ENCODE measurements at regions not wholly inside any gene's neighbourhood (a gene's known extent, or its start where the extent isn't known, plus 50 kb on each side); places are given as distances from the start of the nearest gene placed in this dataset.

- no peak for DNase-seq (ENCODE audit: low read depth)
These were observed 327.0 kb upstream of the PLET1 start for GRCh38 chr11:112587664-112588063.

- DNase-seq (ENCODE audit: low read depth): peak; percentile 74
These were observed 327.6 kb upstream of the PLET1 start for GRCh38 chr11:112588252-112588694.

- no peak for DNase-seq (ENCODE audit: low read depth)
These were observed 328.5 kb upstream of the PLET1 start for GRCh38 chr11:112589155-112589554.

GRCh38 chr11:112590764-112591163 is 330.1 kb upstream of the PLET1 start:
- DNase-seq (ENCODE audit: low read depth): no peak

- no peak for DNase-seq (ENCODE audit: low read depth)
These were observed 332.8 kb upstream of the PLET1 start for GRCh38 chr11:112593440-112593839.

DNA sequence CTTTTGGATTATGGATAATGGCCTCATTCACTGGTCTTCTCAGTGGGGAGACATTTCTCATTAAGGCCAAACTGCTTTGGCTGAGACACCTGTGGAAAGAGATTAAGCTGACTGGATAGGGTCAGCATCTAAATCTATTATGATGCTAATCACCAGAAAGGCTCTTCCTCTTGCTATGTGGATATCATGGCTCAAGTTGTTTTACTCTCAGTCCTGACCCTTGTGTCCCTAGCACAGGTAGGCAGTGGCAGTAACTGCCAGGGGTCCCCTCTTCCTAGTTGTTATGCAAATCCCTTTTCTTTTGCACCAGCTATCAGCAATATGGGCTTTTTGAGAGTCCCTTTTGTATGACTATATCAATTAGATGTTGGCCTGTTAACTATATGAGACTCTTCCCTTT is 335.7 kb upstream of the PLET1 start:
- no peak for DNase-seq (ENCODE audit: low read depth)

DNA sequence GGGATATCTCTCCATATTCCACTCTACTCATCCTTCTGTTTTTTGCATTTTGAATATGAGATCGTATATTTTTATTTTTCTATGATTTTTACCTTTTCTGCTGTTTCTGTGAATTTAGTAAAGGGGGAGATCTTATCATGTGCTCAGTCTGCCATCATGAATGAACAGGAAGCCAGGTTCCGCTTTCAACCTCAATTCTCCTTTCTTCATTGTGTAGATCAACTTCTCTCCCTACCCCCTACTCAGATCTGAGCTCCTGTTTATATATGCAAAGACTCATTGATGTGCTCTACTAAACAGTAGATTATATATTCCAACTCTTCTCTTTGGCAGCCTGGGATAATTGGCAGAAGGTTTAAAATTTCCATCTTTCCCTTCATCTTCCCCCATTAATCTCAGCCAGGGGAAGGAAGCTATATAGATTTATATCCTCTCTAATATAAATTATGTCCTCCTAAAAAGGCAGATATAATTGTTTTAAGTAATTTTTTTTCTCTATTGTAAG is 336.7 kb upstream of the PLET1 start:
- DNase-seq (ENCODE audit: low read depth): no peak

- no peak for DNase-seq (ENCODE audit: low read depth)
These were observed 338.6 kb upstream of the PLET1 start for GRCh38 chr11:112599265-112599664.

DNA sequence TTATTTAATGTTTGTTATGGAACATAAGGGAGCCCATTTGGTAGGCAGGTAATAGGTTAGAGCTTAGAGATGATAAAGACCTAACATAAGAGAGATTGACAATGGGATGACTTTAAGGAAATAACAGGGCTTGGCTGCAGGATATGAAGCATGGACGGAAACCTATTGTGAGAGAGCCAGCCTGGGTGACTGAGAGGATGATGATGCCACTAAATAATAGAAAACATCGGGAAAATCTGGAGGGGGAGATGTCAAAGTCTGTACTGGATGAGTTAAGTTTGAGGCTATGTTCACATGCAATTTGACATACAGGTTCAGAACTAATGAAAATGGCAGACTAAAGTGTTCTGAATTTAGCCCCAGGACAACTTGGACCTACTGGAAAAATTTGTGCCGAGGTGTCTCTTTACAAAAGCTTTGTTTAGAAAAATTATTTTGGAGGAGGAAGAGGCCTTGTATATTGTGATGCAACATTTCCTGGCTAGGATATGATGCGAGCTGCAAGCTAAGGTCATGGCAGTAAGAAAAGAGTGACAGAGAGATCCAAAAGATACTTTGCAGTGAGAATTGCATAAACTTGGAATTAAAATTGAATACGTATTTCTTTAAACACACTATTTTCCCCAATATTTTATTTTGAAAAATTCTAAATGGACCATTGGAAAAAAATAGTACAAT is 339.3 kb upstream of the PLET1 start:
- DNase-seq (ENCODE audit: low read depth): no peak

- DNase-seq (ENCODE audit: low read depth): no peak
These were observed 344.5 kb upstream of the PLET1 start for GRCh38 chr11:112605093-112605666.

- no peak for DNase-seq (ENCODE audit: low read depth)
These were observed 346.0 kb upstream of the PLET1 start for GRCh38 chr11:112606656-112607055.

- DNase-seq (ENCODE audit: low read depth): no peak
These were observed 347.8 kb upstream of the PLET1 start for GRCh38 chr11:112608509-112608908.

- no peak for DNase-seq (ENCODE audit: low read depth)
These were observed 349.8 kb upstream of the PLET1 start for GRCh38 chr11:112610494-112610893.

GRCh38 chr11:112610996-112611750 is 350.0 kb upstream of the NCAM1 start:
- peak; percentile 32 for DNase-seq (ENCODE audit: low read depth)

GRCh38 chr11:112611771-112612170 is 349.4 kb upstream of the NCAM1 start:
- DNase-seq (ENCODE audit: low read depth): no peak

- no peak for DNase-seq (ENCODE audit: low read depth)
These were observed 348.9 kb upstream of the NCAM1 start for GRCh38 chr11:112612250-112612849.

- peak; percentile 71 for DNase-seq (ENCODE audit: low read depth)
These were observed 347.9 kb upstream of the NCAM1 start for GRCh38 chr11:112613051-112613972.

- no peak for DNase-seq (ENCODE audit: low read depth)
These were observed 346.6 kb upstream of the NCAM1 start for GRCh38 chr11:112614605-112615004.

- no peak for DNase-seq (ENCODE audit: low read depth)
These were observed 346.0 kb upstream of the NCAM1 start for GRCh38 chr11:112615238-112615637.

DNA sequence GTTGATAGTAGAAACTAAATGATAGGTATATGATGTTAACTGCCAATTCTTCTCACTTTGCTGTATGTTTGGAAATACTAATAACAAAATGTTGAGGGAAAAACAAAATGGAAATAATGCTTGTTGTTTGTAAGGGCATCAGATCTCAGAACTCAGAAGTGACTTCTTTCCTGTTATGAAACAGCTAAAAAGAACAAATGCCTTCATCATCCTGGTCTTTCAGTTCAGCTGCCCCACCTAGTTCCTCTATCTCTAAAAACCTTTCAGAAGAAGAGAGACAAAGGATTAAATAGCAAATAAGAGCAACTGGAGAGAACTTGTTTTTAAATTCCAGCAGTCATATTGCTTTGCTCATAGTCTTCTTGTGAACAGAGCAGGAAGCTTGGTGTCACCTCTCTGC is 345.3 kb upstream of the NCAM1 start:
- no peak for DNase-seq (ENCODE audit: low read depth)
